Globus pallidus (tissue), 1 donor: ENCODE measurements at regions not wholly inside any gene's neighbourhood (a gene's known extent, or its start where the extent isn't known, plus 50 kb on each side); places are given as distances from the start of the nearest gene placed in this dataset.
"Not testable (repeated sequence)": the region's sequence is repeated elsewhere in the genome, so short reads cannot be mapped to it uniquely, and the experiment has no call there.

ENCODE experiments used
- DNase-seq: peaks from one replicate; pipeline ENCODE4 v3.0.0-alpha.2; 2015; ENCODE audit warnings: low spot score

- DNase-seq = no peak
These were observed 472.2 kb downstream of the MATN1 start for GRCh38 chr1:30250984-30251850.

- no peak for DNase-seq
These were observed 472.9 kb downstream of the MATN1 start for GRCh38 chr1:30250338-30250983.

- DNase-seq = no peak
These were observed 473.7 kb downstream of the MATN1 start for GRCh38 chr1:30249446-30250337.

GRCh38 chr1:30248774-30249173 is 474.6 kb downstream of the MATN1 start:
- no peak for DNase-seq

GRCh38 chr1:30248373-30248772 is 475.0 kb downstream of the MATN1 start:
- DNase-seq = no peak

- no peak for DNase-seq
These were observed 478.6 kb downstream of the MATN1 start for GRCh38 chr1:30244801-30245200.

GRCh38 chr1:30242722-30243457 is 480.5 kb downstream of the MATN1 start:
- no peak for DNase-seq

- DNase-seq = no peak
These were observed 481.2 kb downstream of the MATN1 start for GRCh38 chr1:30242168-30242567.

GRCh38 chr1:30241681-30242080 is 481.7 kb downstream of the MATN1 start:
- no peak for DNase-seq

GRCh38 chr1:30234091-30234490 is 489.3 kb downstream of the MATN1 start:
- DNase-seq = peak; percentile 42

GRCh38 chr1:30232288-30232899 is 491.0 kb downstream of the MATN1 start:
- no peak for DNase-seq

- DNase-seq = no peak
These were observed 493.4 kb downstream of the MATN1 start for GRCh38 chr1:30229960-30230359.

GRCh38 chr1:30229557-30229956 is 493.8 kb downstream of the MATN1 start:
- DNase-seq = no peak

- DNase-seq = no peak
These were observed 496.7 kb downstream of the MATN1 start for GRCh38 chr1:30226648-30227047.

GRCh38 chr1:30225357-30225756 is 498.0 kb downstream of the MATN1 start:
- DNase-seq = no peak

- DNase-seq = no peak
These were observed 503.7 kb downstream of the MATN1 start for GRCh38 chr1:30219675-30220074.

GRCh38 chr1:30218438-30218837 is 504.9 kb downstream of the MATN1 start:
- no peak for DNase-seq

GRCh38 chr1:30216602-30217001 is 506.8 kb downstream of the MATN1 start:
- no peak for DNase-seq

- DNase-seq = no peak
These were observed 509.4 kb downstream of the MATN1 start for GRCh38 chr1:30213936-30214335.

- DNase-seq = not testable (repeated sequence)
These were observed 515.4 kb downstream of the MATN1 start for GRCh38 chr1:30207962-30208361.

GRCh38 chr1:30206631-30207030 is 516.8 kb downstream of the MATN1 start:
- DNase-seq = not testable (repeated sequence)
